WTC11 (cell line): ENCODE measurements at regions not wholly inside any gene's neighbourhood (a gene's known extent, or its start where the extent isn't known, plus 50 kb on each side); places are given as distances from the start of the nearest gene placed in this dataset.

Experiments used
- ATAC-seq: fragments of 200-7000 bp; cut with Tn5 transposase; 2 replicates; pipeline ENCODE4 v1.10.0; 2021; ENCODE audit warnings: mild to moderate bottlenecking, moderate library complexity
- CTCF ChIA-PET: fragments of 300-600 bp; sonication (Branson Sonifier 250); formaldehyde crosslinking; loops from one replicate; lab custom pipeline; 2021; ENCODE audit warnings: antibody characterized with exemption; lab: Charles Lee
- POLR2A ChIA-PET: fragments of 350-600 bp; sonication (Branson Sonifier 250); formaldehyde crosslinking; loops from one replicate; lab custom pipeline; 2021; ENCODE audit warnings: antibody characterized with exemption; lab: Charles Lee
- DNase-seq: peaks from one replicate; pipeline ENCODE4 v3.0.0; 2021; ENCODE audit warnings: low spot score
- H3K27ac Mint-ChIP-seq: 2 replicates; pipeline ENCODE4 v1.8.0; 2021; ENCODE audit warnings: mixed read lengths
- H3K27me3 Mint-ChIP-seq: 2 replicates; pipeline ENCODE4 v1.8.0; 2021; ENCODE audit warnings: low read depth, mild to moderate bottlenecking, moderate library complexity, mixed read lengths
- H3K36me3 Mint-ChIP-seq: 2 replicates; pipeline ENCODE4 v1.8.0; 2021; ENCODE audit warnings: mixed read lengths
- H3K4me1 Mint-ChIP-seq: 2 replicates; pipeline ENCODE4 v1.8.0; 2022; ENCODE audit warnings: mixed read lengths
- H3K4me3 Mint-ChIP-seq: 2 replicates; pipeline ENCODE4 v1.8.0; 2021; ENCODE audit warnings: mild to moderate bottlenecking, moderate library complexity, mixed read lengths
- H3K9me3 Mint-ChIP-seq: 2 replicates; pipeline ENCODE4 v1.8.0; 2021; ENCODE audit warnings: mixed read lengths
- ARID4B ChIP-seq: sonication (generic); formaldehyde crosslinking; IDR thresholded peaks from 2 replicates; pipeline ENCODE4 v1.8.0; 2023; ENCODE audit warnings: missing genetic modification reagents, mild to moderate bottlenecking, borderline replicate concordance
- E2F4 ChIP-seq: sonication (generic); formaldehyde crosslinking; IDR thresholded peaks from 2 replicates; pipeline ENCODE4 v1.8.1; 2022; ENCODE audit warnings: low read depth, mild to moderate bottlenecking, moderate library complexity, missing genetic modification reagents, borderline replicate concordance
- ESRRA ChIP-seq: sonication (generic); formaldehyde crosslinking; IDR thresholded peaks from 2 replicates; pipeline ENCODE4 v1.8.1; 2022; ENCODE audit warnings: mild to moderate bottlenecking, missing genetic modification reagents, borderline replicate concordance
- FOXJ3 ChIP-seq: sonication (generic); formaldehyde crosslinking; IDR thresholded peaks from 2 replicates; pipeline ENCODE4 v1.9.0; 2021; ENCODE audit warnings: missing genetic modification reagents, mild to moderate bottlenecking, borderline replicate concordance
- GRHL2 ChIP-seq: fragments of 250-450 bp; sonication (Bioruptor Pico); IDR thresholded peaks from 2 replicates; pipeline ENCODE4 v1.8.0; 2022; ENCODE audit warnings: mild to moderate bottlenecking, moderate library complexity; ENCODE audit not compliant: insufficient replicate concordance, severe bottlenecking
- GTF2I ChIP-seq: fragments of 250-450 bp; sonication (Bioruptor Pico); conservative IDR thresholded peaks from 2 replicates; pipeline ENCODE4 v1.4.0; 2021; ENCODE audit warnings: mild to moderate bottlenecking
- JUN ChIP-seq: sonication (generic); formaldehyde crosslinking; IDR thresholded peaks from 2 replicates; pipeline ENCODE4 v1.8.0; 2023; ENCODE audit warnings: mild to moderate bottlenecking, missing genetic modification reagents
- MLX ChIP-seq: sonication (generic); formaldehyde crosslinking; IDR thresholded peaks from 2 replicates; pipeline ENCODE4 v1.8.1; 2023; ENCODE audit warnings: mild to moderate bottlenecking, missing genetic modification reagents, moderate library complexity
- NFATC4 ChIP-seq: fragments of 250-450 bp; sonication (Bioruptor Pico); IDR thresholded peaks from 2 replicates; pipeline ENCODE4 v1.9.0; 2021; ENCODE audit warnings: mild to moderate bottlenecking
- NFE2L1 ChIP-seq: sonication (generic); formaldehyde crosslinking; IDR thresholded peaks from 2 replicates; pipeline ENCODE4 v1.8.1; 2023; ENCODE audit warnings: missing genetic modification reagents
- NR2C2 ChIP-seq: sonication (generic); formaldehyde crosslinking; IDR thresholded peaks from 2 replicates; pipeline ENCODE4 v1.8.0; 2022; ENCODE audit warnings: mild to moderate bottlenecking, missing genetic modification reagents
- OVOL2 ChIP-seq: fragments of 250-450 bp; sonication (Bioruptor Pico); IDR thresholded peaks from 2 replicates; pipeline ENCODE4 v1.9.0; 2021; ENCODE audit warnings: mild to moderate bottlenecking, borderline replicate concordance
- RELA ChIP-seq: sonication (generic); formaldehyde crosslinking; IDR thresholded peaks from 2 replicates; pipeline ENCODE4 v1.8.1; 2022; ENCODE audit warnings: missing genetic modification reagents, mild to moderate bottlenecking, borderline replicate concordance
- TEAD1 ChIP-seq: sonication (generic); formaldehyde crosslinking; IDR thresholded peaks from 2 replicates; pipeline ENCODE4 v1.8.0; 2022; ENCODE audit warnings: mild to moderate bottlenecking, missing genetic modification reagents
- TP53 ChIP-seq: sonication (generic); formaldehyde crosslinking; IDR thresholded peaks from 2 replicates; pipeline ENCODE4 v1.8.1; 2023; ENCODE audit warnings: mild to moderate bottlenecking, missing genetic modification reagents
- ZNF121 ChIP-seq: sonication (generic); formaldehyde crosslinking; IDR thresholded peaks from 2 replicates; pipeline ENCODE4 v1.8.0; 2023; ENCODE audit warnings: missing genetic modification reagents
- ZNF317 ChIP-seq: sonication (generic); formaldehyde crosslinking; IDR thresholded peaks from 2 replicates; pipeline ENCODE4 v1.8.1; 2023; ENCODE audit warnings: low read depth, mild to moderate bottlenecking, moderate library complexity, missing genetic modification reagents, borderline replicate concordance
- ZNF396 ChIP-seq: fragments of 250-450 bp; sonication (Bioruptor Pico); IDR thresholded peaks from 2 replicates; pipeline ENCODE4 v1.8.0; 2021; ENCODE audit warnings: mild to moderate bottlenecking, moderate library complexity, borderline replicate concordance
- ZNF423 ChIP-seq: fragments of 250-450 bp; sonication (Bioruptor Pico); IDR thresholded peaks from 2 replicates; pipeline ENCODE4 v2.1.2; 2022; ENCODE audit warnings: mild to moderate bottlenecking, moderate library complexity
- TF ChIP-seq, protein P1 (sequence below): fragments of 250-450 bp; sonication (Bioruptor Pico); IDR thresholded peaks from 2 replicates; pipeline ENCODE4 v1.9.0; 2021; ENCODE audit warnings: mild to moderate bottlenecking, borderline replicate concordance
- TF ChIP-seq, protein P2 (sequence below): sonication (generic); formaldehyde crosslinking; IDR thresholded peaks from 2 replicates; pipeline ENCODE4 v1.8.1; 2023; ENCODE audit warnings: mild to moderate bottlenecking, missing genetic modification reagents, moderate library complexity

DNA sequence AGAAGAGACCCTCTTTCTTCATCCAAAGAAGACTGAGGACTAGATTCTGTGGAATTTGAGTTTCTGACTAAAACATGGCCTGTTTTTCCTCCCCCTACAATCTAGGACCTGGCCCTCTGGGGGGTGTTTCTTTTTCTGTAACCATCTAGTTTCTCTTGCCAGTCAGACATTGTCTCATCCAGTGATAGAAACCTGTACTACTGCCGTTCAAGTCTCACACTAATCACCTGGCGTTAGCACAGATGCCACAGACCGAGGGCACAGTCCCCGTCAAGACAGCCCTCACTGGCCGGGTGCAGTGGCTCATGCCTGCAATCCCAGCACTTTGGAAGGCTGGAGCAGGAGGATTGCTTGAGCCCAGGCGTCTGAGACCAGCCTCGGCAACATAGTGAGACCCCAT is 126.9 kb upstream of the NDUFV2 start:
- Mint-ChIP-seq H3K4me1 (peaks cover 42% of the 10 kb centered on the region), H3K4me3 (no peak overlapping the region), H3K36me3 (peaks cover 11% of the 10 kb centered on the region; the same call in 1 of the 2 replicates), H3K27ac (peak overlapping the region; percentile 36; the same call in 1 of the 2 replicates), H3K27me3 (no peaks in the 10 kb centered on the region; the same call in 1 of the 2 replicates), H3K9me3 (peaks cover 31% of the 10 kb centered on the region)
- ATAC-seq (no peak), DNase-seq (no peak)
- ChIA-PET POLR2A (no interaction called here), CTCF (interaction anchor here (0.6 kb wide), 2 partner anchors 13 to 247 kb away, joined by 3 read pairs; no protein-coding TSS in a partner anchor)
- TF ChIP-seq NFE2L1 (CRISPR knock-in tag): no peak
- TF ChIP-seq, protein P1, sequence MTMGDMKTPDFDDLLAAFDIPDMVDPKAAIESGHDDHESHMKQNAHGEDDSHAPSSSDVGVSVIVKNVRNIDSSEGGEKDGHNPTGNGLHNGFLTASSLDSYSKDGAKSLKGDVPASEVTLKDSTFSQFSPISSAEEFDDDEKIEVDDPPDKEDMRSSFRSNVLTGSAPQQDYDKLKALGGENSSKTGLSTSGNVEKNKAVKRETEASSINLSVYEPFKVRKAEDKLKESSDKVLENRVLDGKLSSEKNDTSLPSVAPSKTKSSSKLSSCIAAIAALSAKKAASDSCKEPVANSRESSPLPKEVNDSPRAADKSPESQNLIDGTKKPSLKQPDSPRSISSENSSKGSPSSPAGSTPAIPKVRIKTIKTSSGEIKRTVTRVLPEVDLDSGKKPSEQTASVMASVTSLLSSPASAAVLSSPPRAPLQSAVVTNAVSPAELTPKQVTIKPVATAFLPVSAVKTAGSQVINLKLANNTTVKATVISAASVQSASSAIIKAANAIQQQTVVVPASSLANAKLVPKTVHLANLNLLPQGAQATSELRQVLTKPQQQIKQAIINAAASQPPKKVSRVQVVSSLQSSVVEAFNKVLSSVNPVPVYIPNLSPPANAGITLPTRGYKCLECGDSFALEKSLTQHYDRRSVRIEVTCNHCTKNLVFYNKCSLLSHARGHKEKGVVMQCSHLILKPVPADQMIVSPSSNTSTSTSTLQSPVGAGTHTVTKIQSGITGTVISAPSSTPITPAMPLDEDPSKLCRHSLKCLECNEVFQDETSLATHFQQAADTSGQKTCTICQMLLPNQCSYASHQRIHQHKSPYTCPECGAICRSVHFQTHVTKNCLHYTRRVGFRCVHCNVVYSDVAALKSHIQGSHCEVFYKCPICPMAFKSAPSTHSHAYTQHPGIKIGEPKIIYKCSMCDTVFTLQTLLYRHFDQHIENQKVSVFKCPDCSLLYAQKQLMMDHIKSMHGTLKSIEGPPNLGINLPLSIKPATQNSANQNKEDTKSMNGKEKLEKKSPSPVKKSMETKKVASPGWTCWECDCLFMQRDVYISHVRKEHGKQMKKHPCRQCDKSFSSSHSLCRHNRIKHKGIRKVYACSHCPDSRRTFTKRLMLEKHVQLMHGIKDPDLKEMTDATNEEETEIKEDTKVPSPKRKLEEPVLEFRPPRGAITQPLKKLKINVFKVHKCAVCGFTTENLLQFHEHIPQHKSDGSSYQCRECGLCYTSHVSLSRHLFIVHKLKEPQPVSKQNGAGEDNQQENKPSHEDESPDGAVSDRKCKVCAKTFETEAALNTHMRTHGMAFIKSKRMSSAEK (CRISPR knock-in tag): no peak
- no peak for TF ChIP-seq ZNF396 (CRISPR knock-in tag)
- no peak for TF ChIP-seq ZNF121 (CRISPR knock-in tag)
- no peak for TF ChIP-seq GTF2I (CRISPR knock-in tag)

GRCh38 chr18:8976606-8977005 is 125.9 kb upstream of the NDUFV2 start:
- Mint-ChIP-seq H3K9me3 (peaks cover 31% of the 10 kb centered on the region), H3K4me1 (peaks cover 48% of the 10 kb centered on the region), H3K4me3 (no peak overlapping the region)
- POLR2A ChIA-PET: no interaction called here
- ATAC-seq (no peak), DNase-seq (no peak)
- CTCF ChIA-PET: no interaction called here
- TF ChIP-seq TP53 (CRISPR knock-in tag) (no peak), GRHL2 (CRISPR knock-in tag) (no peak), NR2C2 (CRISPR knock-in tag) (no peak), E2F4 (CRISPR knock-in tag) (no peak), JUN (CRISPR knock-in tag) (no peak), NFATC4 (CRISPR knock-in tag) (no peak), MLX (no peak), ZNF317 (CRISPR knock-in tag) (no peak), OVOL2 (no peak), TEAD1 (CRISPR knock-in tag) (no peak), ARID4B (CRISPR knock-in tag) (no peak), ZNF423 (CRISPR knock-in tag) (no peak), FOXJ3 (CRISPR knock-in tag) (no peak), RELA (no peak), ESRRA (CRISPR knock-in tag) (no peak)
- TF ChIP-seq, protein P2, sequence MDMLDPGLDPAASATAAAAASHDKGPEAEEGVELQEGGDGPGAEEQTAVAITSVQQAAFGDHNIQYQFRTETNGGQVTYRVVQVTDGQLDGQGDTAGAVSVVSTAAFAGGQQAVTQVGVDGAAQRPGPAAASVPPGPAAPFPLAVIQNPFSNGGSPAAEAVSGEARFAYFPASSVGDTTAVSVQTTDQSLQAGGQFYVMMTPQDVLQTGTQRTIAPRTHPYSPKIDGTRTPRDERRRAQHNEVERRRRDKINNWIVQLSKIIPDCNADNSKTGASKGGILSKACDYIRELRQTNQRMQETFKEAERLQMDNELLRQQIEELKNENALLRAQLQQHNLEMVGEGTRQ (CRISPR knock-in tag): no peak
- TF ChIP-seq, all 79 proteins: peak for 0
- H3K27me3 Mint-ChIP-seq: no peaks in the 10 kb centered on the region; the same call in 1 of the 2 replicates
- peak overlapping the region; percentile 74; the same call in 1 of the 2 replicates for H3K27ac Mint-ChIP-seq
- H3K36me3 Mint-ChIP-seq: peaks cover 11% of the 10 kb centered on the region; the same call in 1 of the 2 replicates
